ENCODE measurements at regions not wholly inside any gene's neighbourhood (a gene's known extent, or its start where the extent isn't known, plus 50 kb on each side); places are given as distances from the start of the nearest gene placed in this dataset.

GRCh38 chr6:81843302-81843701 lies 90.8 kb upstream of the TENT5A start:
- no peak overlapping the region for H2BK20ac ChIP-seq (ENCODE audit: low read depth, low read length, poor library complexity, severe bottlenecking)
- no peak for TF ChIP-seq CTCF (conservative IDR thresholded peaks at IDR 0.05)
- H3K14ac ChIP-seq (ENCODE audit: insufficient read depth, low read length): no peak overlapping the region
- H3K9me3 Mint-ChIP-seq: no peaks in the 10 kb centered on the region
- no peaks in the 10 kb centered on the region for H3K27me3 Mint-ChIP-seq (ENCODE audit: low read depth)
- H3K18ac ChIP-seq (ENCODE audit: insufficient read length, low read depth, low read length): no peak overlapping the region
- H2AFZ ChIP-seq (ENCODE audit: low read length): no peak overlapping the region
- H3K27me3 ChIP-seq (ENCODE audit: insufficient read depth, low read length): no peaks in the 10 kb centered on the region
- no peak overlapping the region for H3K23ac ChIP-seq (ENCODE audit: insufficient read length, low read depth, low read length)
- H2BK120ac ChIP-seq (ENCODE audit: low read depth, low read length, poor library complexity, severe bottlenecking): no peak overlapping the region
- H4K91ac ChIP-seq (ENCODE audit: insufficient read length, low read depth, low read length): no peak overlapping the region
- no peak overlapping the region for H4K8ac ChIP-seq (replicated peaks; ENCODE audit: insufficient read length, low read depth, low read length)
- H2BK5ac ChIP-seq (ENCODE audit: insufficient read length, low read length): no peak overlapping the region
- no peak overlapping the region for H3K4me3 Mint-ChIP-seq
- H3K4me1 Mint-ChIP-seq: no peaks in the 10 kb centered on the region
- no peaks in the 10 kb centered on the region for H4K20me1 ChIP-seq (ENCODE audit: control insufficient read depth, insufficient read depth, insufficient read length)
- H2AK5ac ChIP-seq (ENCODE audit: insufficient read length, low read length): no peak overlapping the region
- H3K27ac Mint-ChIP-seq: no peak overlapping the region
- H3K4me1 ChIP-seq (ENCODE audit: insufficient read depth, low read length): no peaks in the 10 kb centered on the region
- no peak overlapping the region for H3T11ph ChIP-seq (ENCODE audit: low read length)
- no CpG with 5 or more reads among the region's 2 CpGs for WGBS (ENCODE audit: extremely low coverage, insufficient read length, low lambda C conversion rate)
- H3K9ac ChIP-seq (ENCODE audit: extremely low read depth, insufficient read length, low read length): no peak overlapping the region
- H3K36me3 Mint-ChIP-seq (ENCODE audit: insufficient read depth in 1 of 3, low read depth in 3 of 3): no peaks in the 10 kb centered on the region
- no peak overlapping the region for H3K27ac ChIP-seq (ENCODE audit: insufficient read length, low read depth, low read length)
- H2BK15ac ChIP-seq (ENCODE audit: low read depth, low read length): no peak overlapping the region
- H3K4ac ChIP-seq (ENCODE audit: low read depth, low read length): no peak overlapping the region
- no peak overlapping the region for H2BK12ac ChIP-seq (ENCODE audit: insufficient read length, low read depth, low read length)
- no peaks in the 10 kb centered on the region for H3K23me2 ChIP-seq (ENCODE audit: insufficient read length, low read depth, low read length, poor library complexity, severe bottlenecking)
- no peak overlapping the region for H3K56ac ChIP-seq (ENCODE audit: insufficient read length, low read depth, low read length)
- no peak for DNase-seq
- H3K9me3 ChIP-seq (ENCODE audit: control insufficient read depth, low read depth, low read length): no peaks in the 10 kb centered on the region
- H3K4me2 ChIP-seq (ENCODE audit: insufficient read depth, insufficient read length, low read length): no peak overlapping the region
- H3K79me2 ChIP-seq (ENCODE audit: insufficient read depth, low read length): no peaks in the 10 kb centered on the region
- no peaks in the 10 kb centered on the region for H3K79me1 ChIP-seq (ENCODE audit: insufficient read depth, low read depth, low read length, poor library complexity, severe bottlenecking)
- no peak overlapping the region for H4K5ac ChIP-seq (ENCODE audit: insufficient read length, low read depth, low read length)

Measured in H9 (cell line).